ENCODE measurements at regions not wholly inside any gene's neighbourhood (a gene's known extent, or its start where the extent isn't known, plus 50 kb on each side); places are given as distances from the start of the nearest gene placed in this dataset.
"Not testable (repeated sequence)": the region's sequence is repeated elsewhere in the genome, so short reads cannot be mapped to it uniquely, and the experiment has no call there.

DNA sequence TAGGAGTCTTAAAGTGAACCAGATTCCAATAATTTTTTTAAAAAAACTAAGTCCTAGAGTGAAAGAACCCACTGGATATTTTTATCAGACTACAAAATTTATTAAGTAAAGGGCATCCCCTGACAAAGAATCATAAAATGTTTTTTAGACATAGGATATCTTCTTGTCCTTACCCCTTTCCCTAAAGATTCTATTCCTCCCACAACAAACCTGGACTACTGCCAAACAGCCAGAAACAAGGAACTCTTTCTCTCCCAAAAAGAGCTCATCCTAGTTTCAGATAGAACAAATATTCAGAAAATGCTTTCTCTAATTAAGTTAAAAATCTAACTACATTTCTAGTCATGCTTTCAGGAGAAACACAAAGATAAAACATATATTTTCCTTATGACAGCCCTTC is 327.1 kb downstream of the FAM181B start:
- Histone ChIP-seq H3K9me3 (no peaks in the 10 kb centered on the region), H3K36me3 (ENCODE audit: low read depth, missing control alignments) (no peaks in the 10 kb centered on the region), H3K4me1 (no peaks in the 10 kb centered on the region), H3K27ac (no peak overlapping the region), H3K27me3 (no peaks in the 10 kb centered on the region), H3K4me3 (no peak overlapping the region)
- intact Hi-C loops (cut with DNase I; ENCODE audit: low total_unique reads) = no loop called here
- TF ChIP-seq, protein P1, sequence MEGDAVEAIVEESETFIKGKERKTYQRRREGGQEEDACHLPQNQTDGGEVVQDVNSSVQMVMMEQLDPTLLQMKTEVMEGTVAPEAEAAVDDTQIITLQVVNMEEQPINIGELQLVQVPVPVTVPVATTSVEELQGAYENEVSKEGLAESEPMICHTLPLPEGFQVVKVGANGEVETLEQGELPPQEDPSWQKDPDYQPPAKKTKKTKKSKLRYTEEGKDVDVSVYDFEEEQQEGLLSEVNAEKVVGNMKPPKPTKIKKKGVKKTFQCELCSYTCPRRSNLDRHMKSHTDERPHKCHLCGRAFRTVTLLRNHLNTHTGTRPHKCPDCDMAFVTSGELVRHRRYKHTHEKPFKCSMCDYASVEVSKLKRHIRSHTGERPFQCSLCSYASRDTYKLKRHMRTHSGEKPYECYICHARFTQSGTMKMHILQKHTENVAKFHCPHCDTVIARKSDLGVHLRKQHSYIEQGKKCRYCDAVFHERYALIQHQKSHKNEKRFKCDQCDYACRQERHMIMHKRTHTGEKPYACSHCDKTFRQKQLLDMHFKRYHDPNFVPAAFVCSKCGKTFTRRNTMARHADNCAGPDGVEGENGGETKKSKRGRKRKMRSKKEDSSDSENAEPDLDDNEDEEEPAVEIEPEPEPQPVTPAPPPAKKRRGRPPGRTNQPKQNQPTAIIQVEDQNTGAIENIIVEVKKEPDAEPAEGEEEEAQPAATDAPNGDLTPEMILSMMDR (IDR thresholded peaks at IDR 0.05) = no peak
- no peak for TF ChIP-seq POLR2A (IDR thresholded peaks at IDR 0.05)
- DNase-seq = no peak

DNA sequence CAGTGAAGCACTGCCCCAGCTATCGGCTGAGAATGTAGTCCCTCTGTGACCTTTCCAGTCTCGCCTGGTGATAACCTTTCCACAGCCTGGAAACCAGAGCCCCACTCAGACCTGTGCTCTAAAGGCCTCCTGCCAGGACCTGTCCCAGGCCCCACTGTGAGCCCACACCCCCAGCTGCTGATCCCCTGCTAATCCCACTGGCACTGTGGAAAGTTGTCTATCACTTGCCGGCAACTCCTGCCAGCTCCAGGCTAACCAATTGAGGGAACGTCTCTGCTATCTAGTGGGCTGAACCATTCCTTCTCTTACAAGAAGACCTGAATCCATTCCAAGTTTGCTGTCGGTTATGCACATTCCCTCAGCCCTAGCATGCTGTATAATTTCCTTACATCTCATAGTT is 328.2 kb downstream of the FAM181B start:
- Histone ChIP-seq H3K4me1 (no peaks in the 10 kb centered on the region), H3K27ac (no peak overlapping the region), H3K9me3 (no peaks in the 10 kb centered on the region), H3K4me3 (no peak overlapping the region), H3K27me3 (no peaks in the 10 kb centered on the region), H3K36me3 (ENCODE audit: low read depth, missing control alignments) (no peaks in the 10 kb centered on the region)
- TF ChIP-seq, protein P1 (IDR thresholded peaks at IDR 0.05) = no peak
- TF ChIP-seq POLR2A (IDR thresholded peaks at IDR 0.05) = no peak
- WGBS, 2 donors = 35 to 47% methylated on average over 5 of the region's 5 CpGs
- intact Hi-C loops (cut with DNase I; ENCODE audit: low total_unique reads) = no loop called here
- DNase-seq = no peak

DNA sequence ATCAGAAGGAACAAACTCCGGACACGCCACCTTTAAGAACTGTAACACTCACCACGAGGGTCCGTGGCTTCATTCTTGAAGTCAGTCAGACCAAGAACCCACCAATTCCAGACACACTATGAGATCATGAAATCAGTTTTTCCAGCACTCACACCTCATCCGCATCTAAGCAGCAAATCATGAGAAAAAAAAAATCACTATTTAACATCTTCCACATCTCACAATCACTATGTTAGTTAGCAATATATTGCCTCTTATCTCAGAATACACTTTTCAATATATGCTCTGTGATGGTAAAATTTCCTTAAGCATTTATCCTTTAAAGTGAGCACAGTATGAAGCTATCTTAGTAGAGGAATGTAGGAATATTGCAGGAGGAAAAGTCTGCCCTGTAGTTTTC is 328.7 kb downstream of the FAM181B start:
- intact Hi-C loops (cut with DNase I; ENCODE audit: low total_unique reads) = no loop called here

DNA sequence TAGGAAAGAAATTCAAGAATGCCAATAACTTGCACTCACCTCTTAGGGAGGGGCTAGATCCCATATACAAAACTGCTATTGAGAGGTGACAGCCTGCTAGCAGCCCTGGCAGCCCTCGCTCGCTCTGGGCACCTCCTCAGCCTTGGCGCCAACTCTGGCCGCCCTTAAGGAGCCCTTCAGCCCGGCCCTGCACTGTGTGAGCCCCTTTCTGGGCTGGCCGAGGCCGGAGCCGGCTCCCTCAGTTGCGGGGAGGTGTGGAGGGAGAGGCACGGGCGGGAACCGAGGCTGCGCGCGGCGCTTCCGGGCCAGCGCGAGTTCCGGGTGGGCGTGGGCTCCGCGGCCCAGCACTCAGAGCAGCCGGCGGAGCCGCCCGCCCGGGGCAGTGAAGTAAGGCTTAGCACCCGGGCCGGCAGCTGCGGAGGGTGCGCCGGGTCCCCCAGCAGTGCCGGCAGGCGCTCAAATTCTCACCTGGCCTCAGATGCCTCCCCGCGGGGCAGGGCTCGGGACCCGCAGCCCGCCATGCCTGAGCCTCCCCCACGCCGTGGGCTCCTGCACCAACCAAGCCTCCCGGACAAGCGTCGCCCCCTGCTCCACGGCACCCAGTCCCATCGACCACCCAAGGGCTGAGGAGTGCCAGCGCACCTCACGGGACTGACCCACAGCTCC is 329.9 kb downstream of the FAM181B start:
- Histone ChIP-seq H3K9me3 (no peaks in the 10 kb centered on the region), H3K36me3 (ENCODE audit: low read depth, missing control alignments) (no peaks in the 10 kb centered on the region), H3K4me1 (no peaks in the 10 kb centered on the region), H3K4me3 (peak overlapping the region; percentile 45 to 58), H3K27ac (peak overlapping the region in 1 of 2 donors; percentile 16), H3K27me3 (no peaks in the 10 kb centered on the region)
- no peak for DNase-seq
- intact Hi-C loops (cut with DNase I; ENCODE audit: low total_unique reads) = no loop called here
- TF ChIP-seq, protein P1 (IDR thresholded peaks at IDR 0.05) = no peak
- no peak for TF ChIP-seq POLR2A (IDR thresholded peaks at IDR 0.05)
- 76 to 82% methylated on average over 2 to 47 of the region's 49 CpGs for WGBS, 2 donors

More for the DNA sequence above, 328.7 kb downstream of the FAM181B start:
- Histone ChIP-seq H3K27me3 (no peaks in the 10 kb centered on the region), H3K4me3 (no peak overlapping the region), H3K4me1 (no peaks in the 10 kb centered on the region), H3K9me3 (no peaks in the 10 kb centered on the region), H3K27ac (no peak overlapping the region), H3K36me3 (ENCODE audit: low read depth, missing control alignments) (no peaks in the 10 kb centered on the region)
- WGBS, 2 donors = 88 to 89% methylated on average over 5 of the region's 5 CpGs
- DNase-seq = no peak
- TF ChIP-seq POLR2A (IDR thresholded peaks at IDR 0.05) = no peak
- TF ChIP-seq, protein P1 (IDR thresholded peaks at IDR 0.05) = no peak

DNA sequence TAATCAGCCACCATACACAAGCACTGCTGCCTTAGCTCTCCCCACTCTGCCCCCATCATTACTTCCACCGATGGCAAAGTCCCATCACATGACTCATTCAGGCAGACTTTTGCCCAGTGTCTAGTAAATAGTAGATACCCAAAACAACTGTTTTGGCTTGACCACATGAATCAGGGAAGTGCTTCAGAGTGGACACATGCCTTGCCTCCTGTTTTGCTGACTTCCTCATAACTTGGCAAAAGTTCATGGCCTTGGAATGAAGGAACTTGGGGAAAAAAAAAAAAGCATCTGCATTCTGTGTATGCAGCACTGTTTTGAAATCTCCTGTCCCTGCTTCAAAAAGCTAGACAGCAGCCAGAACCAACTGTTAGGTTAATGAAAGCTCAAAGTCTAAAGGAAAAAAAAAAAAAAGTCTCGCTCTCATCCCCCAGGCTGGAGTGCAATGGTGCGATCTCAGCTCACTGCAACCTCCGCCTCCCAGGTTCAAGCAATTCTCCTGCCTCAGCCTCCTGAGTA is 335.3 kb downstream of the FAM181B start:
- intact Hi-C loops (cut with DNase I; ENCODE audit: low total_unique reads) = no loop called here
- Histone ChIP-seq H3K9me3 (no peaks in the 10 kb centered on the region), H3K36me3 (ENCODE audit: low read depth, missing control alignments) (no peaks in the 10 kb centered on the region), H3K27me3 (no peaks in the 10 kb centered on the region), H3K4me1 (peaks cover 4% of the 10 kb centered on the region), H3K27ac (no peak overlapping the region), H3K4me3 (no peak overlapping the region)
- 55 to 58% methylated on average over 4 of the region's 4 CpGs for WGBS, 2 donors
- DNase-seq = peak; percentile 21
- no peak for TF ChIP-seq POLR2A (IDR thresholded peaks at IDR 0.05)
- TF ChIP-seq, protein P1 (IDR thresholded peaks at IDR 0.05) = no peak

DNA sequence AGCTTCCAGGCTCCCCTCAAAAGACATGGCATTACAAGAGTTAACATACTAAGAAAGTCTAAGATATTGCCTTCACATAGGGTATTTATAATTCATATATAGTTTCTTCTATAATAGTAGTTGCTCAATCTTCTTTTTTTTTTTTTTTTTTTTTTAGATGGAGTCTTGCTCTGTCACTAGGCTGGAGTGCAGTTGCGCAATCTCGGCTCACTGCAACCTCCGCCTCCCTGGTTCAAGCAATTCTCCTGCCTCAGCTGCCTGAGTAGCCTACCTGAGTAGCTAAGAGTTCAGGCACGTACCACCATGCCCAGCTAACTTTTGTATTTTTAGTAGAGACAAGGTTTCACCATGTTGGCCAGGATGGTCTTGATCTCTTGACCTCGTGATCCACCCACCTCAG is 337.0 kb downstream of the FAM181B start:
- H3K4me1 ChIP-seq; DNase-seq; H3K27ac ChIP-seq; H3K4me3 ChIP-seq; intact Hi-C loops (cut with DNase I; ENCODE audit: low total_unique reads); H3K36me3 ChIP-seq (ENCODE audit: low read depth, missing control alignments); H3K27me3 ChIP-seq; H3K9me3 ChIP-seq: not testable (repeated sequence)
- WGBS, 2 donors = 91 to 92% methylated on average over 5 of the region's 5 CpGs
